ENCODE measurements at regions not wholly inside any gene's neighbourhood (a gene's known extent, or its start where the extent isn't known, plus 50 kb on each side); places are given as distances from the start of the nearest gene placed in this dataset.

- Histone ChIP-seq H3K27me3 (ENCODE audit: control insufficient read depth in 2 of 2, insufficient read depth in 2 of 2, low read length in 2 of 2) (peaks cover 0 to 2% of the 10 kb centered on the region in 2 donors), H3K4me1 (ENCODE audit: control insufficient read depth in 1 of 2, insufficient read depth in 2 of 2, low read length in 2 of 2) (no peaks in the 10 kb centered on the region), H3K9ac (ENCODE audit: insufficient read depth, low read length, poor library complexity, severe bottlenecking) (no peak overlapping the region), H3K4me2 (replicated peaks; ENCODE audit: extremely low read depth, low read length, poor library complexity, severe bottlenecking) (no peak overlapping the region), H3K9me3 (replicated peaks in 1 of 2; ENCODE audit: control insufficient read depth in 1 of 2, insufficient read depth in 1 of 2, low read length in 2 of 2) (no peaks in the 10 kb centered on the region), H4K20me1 (ENCODE audit: insufficient read depth, low read length) (no peaks in the 10 kb centered on the region), H2AFZ (ENCODE audit: insufficient read depth, low read depth, low read length, poor library complexity, severe bottlenecking) (no peak overlapping the region), H3K27ac (ENCODE audit: low read depth in 1 of 2, low read length in 2 of 2) (no peak overlapping the region), H3K36me3 (replicated peaks in 1 of 2; ENCODE audit: control insufficient read depth in 1 of 2, insufficient read depth in 2 of 2, low read length in 2 of 2) (no peaks in the 10 kb centered on the region), H3K4me3 (replicated peaks in 1 of 3; ENCODE audit: low read depth in 2 of 3, low read length in 3 of 3) (no peak overlapping the region), H3K79me2 (ENCODE audit: insufficient read depth, low read length) (no peaks in the 10 kb centered on the region)
- H3K4me3 Mint-ChIP-seq = no peak overlapping the region
- no peaks in the 10 kb centered on the region for H3K9me3 Mint-ChIP-seq
- TF ChIP-seq CTCF (IDR thresholded peaks at IDR 0.05) = no peak
- no peaks in the 10 kb centered on the region for H3K4me1 Mint-ChIP-seq
- H3K27ac Mint-ChIP-seq = no peak overlapping the region
- no CpG with 5 or more reads among the region's 3 CpGs for WGBS (ENCODE audit: insufficient coverage)
- intact Hi-C loops (cut with micrococcal nuclease) = no loop called here
- peaks cover 0 to 10% (median 3%) of the 10 kb centered on the region in 3 donors for H3K27me3 Mint-ChIP-seq (ENCODE audit: low read depth in 3 of 3)
- H3K36me3 Mint-ChIP-seq = no peaks in the 10 kb centered on the region
- DNase-seq = no peak
These were observed 60.4 kb upstream of the HAO2 start for GRCh38 chr1:119308130-119308700.

GRCh38 chr1:119308806-119309205 is 59.8 kb upstream of the HAO2 start:
- Histone ChIP-seq H3K27ac (ENCODE audit: low read depth in 1 of 2, low read length in 2 of 2) (no peak overlapping the region), H3K4me1 (ENCODE audit: control insufficient read depth in 1 of 2, insufficient read depth in 2 of 2, low read length in 2 of 2) (no peaks in the 10 kb centered on the region), H4K20me1 (ENCODE audit: insufficient read depth, low read length) (no peaks in the 10 kb centered on the region), H3K9me3 (replicated peaks in 1 of 2; ENCODE audit: control insufficient read depth in 1 of 2, insufficient read depth in 1 of 2, low read length in 2 of 2) (no peaks in the 10 kb centered on the region), H3K9ac (ENCODE audit: insufficient read depth, low read length, poor library complexity, severe bottlenecking) (no peak overlapping the region), H3K36me3 (replicated peaks in 1 of 2; ENCODE audit: control insufficient read depth in 1 of 2, insufficient read depth in 2 of 2, low read length in 2 of 2) (no peaks in the 10 kb centered on the region), H2AFZ (ENCODE audit: insufficient read depth, low read depth, low read length, poor library complexity, severe bottlenecking) (no peak overlapping the region), H3K4me3 (replicated peaks in 1 of 3; ENCODE audit: low read depth in 2 of 3, low read length in 3 of 3) (no peak overlapping the region), H3K27me3 (ENCODE audit: control insufficient read depth in 2 of 2, insufficient read depth in 2 of 2, low read length in 2 of 2) (peaks cover 0 to 2% of the 10 kb centered on the region in 2 donors), H3K4me2 (replicated peaks; ENCODE audit: extremely low read depth, low read length, poor library complexity, severe bottlenecking) (no peak overlapping the region), H3K79me2 (ENCODE audit: insufficient read depth, low read length) (no peaks in the 10 kb centered on the region)
- DNase-seq = no peak
- no peaks in the 10 kb centered on the region for H3K36me3 Mint-ChIP-seq
- H3K27ac Mint-ChIP-seq = no peak overlapping the region
- WGBS (ENCODE audit: insufficient coverage) = no CpG with 5 or more reads among the region's 2 CpGs
- no peaks in the 10 kb centered on the region for H3K4me1 Mint-ChIP-seq
- intact Hi-C loops (cut with micrococcal nuclease) = no loop called here
- no peak overlapping the region for H3K4me3 Mint-ChIP-seq
- no peaks in the 10 kb centered on the region for H3K9me3 Mint-ChIP-seq
- no peak for TF ChIP-seq CTCF (IDR thresholded peaks at IDR 0.05)
- H3K27me3 Mint-ChIP-seq (ENCODE audit: low read depth in 3 of 3) = peaks cover 0 to 8% (median 3%) of the 10 kb centered on the region in 3 donors

All from CD14-positive monocyte (primary cell).